Activated effector memory CD4-positive, alpha-beta T cell treated with Interleukin-2 at 50 U/mL for 16 hours (primary cell): ENCODE measurements at regions not wholly inside any gene's neighbourhood (a gene's known extent, or its start where the extent isn't known, plus 50 kb on each side); places are given as distances from the start of the nearest gene placed in this dataset.
"Not testable (repeated sequence)": the region's sequence is repeated elsewhere in the genome, so short reads cannot be mapped to it uniquely, and the experiment has no call there.

Experiments used
- DNase-seq: peaks from one replicate; pipeline ENCODE4 v3.0.0-alpha.2; 2020

DNA sequence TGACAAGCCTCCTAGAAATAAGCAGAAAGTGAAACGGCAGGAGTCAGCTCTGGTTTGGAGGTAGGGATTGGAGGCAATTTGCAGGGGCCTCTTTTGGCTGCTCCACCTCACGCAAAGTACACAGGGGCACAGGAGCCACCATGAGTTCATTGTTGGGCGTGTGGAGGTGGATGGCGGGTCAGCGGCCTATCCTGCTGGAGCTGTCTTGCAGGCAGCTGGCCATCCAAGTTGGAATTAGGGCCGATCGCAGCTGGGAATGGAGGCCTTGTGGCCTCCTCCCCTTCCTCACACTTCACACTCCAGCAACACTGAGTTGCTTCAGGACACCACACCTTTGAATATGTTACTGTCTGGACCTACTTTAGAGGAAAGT lies 171.5 kb downstream of the MYCN start:
- no peak for DNase-seq

DNA sequence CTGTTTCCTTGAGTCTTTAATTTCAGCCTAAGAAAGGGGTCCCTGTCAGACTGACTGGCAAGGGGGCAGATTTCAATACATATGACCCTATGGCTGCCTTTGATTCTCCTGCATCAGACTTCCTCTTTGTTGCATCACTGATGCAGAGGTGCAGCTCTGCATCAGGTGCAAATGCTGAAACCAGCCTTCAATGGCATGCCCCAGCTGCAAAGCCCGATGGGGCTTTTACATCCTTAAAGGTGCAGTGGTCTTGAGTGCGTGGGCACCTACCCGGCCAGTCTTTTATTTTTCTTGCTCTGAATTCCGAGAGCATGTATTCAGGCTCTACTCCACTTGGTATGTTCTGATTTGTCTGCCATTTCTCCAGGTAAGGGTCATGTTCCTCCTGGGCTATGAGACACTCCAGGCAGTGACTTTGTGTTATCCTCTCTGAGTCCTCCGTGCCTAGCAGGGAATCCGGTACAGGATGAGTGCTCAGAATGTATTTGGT lies 169.5 kb downstream of the MYCN start:
- no peak for DNase-seq

DNA sequence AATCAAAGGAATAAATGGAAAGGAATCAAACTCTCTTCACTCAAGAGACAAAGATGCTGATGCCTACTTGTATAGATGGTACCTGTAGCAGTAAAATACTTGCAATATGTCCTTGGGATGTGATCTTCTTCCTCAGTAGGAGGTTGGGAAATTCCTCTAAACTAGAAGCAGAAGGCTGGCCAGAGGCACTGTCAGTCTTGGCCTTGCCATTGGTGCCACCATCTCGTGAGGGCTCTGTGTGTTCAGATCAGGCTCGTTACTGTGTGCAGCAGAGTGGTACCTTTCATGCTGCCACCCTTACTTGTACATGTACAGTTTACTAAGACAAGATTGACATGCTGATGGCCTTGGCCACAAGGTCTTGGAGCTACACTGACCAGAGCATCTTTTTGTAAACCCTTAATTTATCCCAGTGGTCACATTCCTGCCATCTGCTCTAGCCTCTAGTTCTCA lies 169.0 kb downstream of the MYCN start:
- no peak for DNase-seq

DNA sequence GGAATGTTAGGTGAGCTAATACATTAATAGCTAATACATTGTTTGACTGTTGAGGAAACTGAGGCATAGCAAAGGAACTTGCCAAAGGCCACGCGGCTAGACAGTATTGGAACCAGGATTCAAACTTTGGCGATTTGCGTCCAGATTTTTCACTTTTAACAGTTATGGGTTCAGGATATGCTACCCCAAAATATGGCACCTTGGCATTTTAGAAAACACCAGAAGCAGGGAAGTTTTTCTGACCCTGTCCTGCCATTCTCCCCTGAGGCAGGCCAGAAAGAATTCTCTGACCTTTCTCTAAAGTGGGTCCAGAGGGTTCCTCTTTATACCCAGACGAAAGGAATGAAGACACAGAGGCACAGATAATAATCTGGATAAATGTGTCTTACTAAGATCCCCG lies 166.9 kb downstream of the MYCN start:
- DNase-seq, result no peak

DNA sequence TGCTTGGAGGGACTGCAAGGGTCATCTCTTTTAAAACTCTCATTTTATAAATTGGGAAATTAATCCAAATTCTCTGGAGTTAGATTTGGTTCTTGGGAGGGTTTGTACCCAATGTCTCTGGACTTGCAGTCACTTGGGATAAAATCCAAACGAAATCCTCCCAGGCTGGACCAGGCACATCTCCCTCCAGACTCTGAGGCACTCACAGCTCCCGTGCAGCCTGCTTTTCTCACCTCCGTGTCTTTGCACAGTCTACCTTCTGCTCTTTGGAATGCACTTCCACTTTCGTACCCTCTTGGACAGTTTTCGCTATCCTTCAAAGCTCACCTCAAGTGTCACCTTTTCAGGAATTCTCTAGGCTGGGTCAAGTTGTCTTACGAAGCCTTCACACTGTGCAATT lies 166.3 kb downstream of the MYCN start:
- no peak for DNase-seq

DNA sequence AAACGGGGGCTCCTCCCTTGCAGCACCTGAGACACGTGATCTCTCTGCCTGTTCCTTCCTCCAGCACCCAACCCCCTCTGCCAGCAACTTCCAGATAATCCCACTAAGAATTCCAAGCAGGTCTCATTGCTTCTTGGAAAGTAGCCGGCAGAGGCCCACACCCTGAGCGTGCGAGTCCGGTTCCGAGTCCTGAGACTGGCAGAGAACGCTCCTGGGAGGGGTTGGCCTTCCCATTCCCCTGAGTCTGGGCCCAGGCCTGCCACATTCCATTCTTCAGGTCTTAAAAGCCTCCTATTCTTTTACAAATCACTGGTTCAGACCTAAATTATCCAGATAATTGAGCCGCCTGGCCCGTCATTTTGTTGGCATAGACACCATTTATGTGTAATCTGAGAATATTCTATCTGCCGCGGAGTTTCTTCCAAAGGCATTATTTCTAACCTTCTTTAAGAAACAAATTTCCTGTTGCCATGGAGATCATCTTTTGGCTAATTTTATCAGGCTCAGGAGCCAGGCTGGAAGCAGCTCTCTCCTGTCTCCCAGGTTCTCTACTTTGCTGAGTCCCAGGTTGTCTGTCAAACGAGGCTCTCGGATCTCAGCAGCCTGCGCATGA lies 165.4 kb downstream of the MYCN start:
- no peak for DNase-seq

DNA sequence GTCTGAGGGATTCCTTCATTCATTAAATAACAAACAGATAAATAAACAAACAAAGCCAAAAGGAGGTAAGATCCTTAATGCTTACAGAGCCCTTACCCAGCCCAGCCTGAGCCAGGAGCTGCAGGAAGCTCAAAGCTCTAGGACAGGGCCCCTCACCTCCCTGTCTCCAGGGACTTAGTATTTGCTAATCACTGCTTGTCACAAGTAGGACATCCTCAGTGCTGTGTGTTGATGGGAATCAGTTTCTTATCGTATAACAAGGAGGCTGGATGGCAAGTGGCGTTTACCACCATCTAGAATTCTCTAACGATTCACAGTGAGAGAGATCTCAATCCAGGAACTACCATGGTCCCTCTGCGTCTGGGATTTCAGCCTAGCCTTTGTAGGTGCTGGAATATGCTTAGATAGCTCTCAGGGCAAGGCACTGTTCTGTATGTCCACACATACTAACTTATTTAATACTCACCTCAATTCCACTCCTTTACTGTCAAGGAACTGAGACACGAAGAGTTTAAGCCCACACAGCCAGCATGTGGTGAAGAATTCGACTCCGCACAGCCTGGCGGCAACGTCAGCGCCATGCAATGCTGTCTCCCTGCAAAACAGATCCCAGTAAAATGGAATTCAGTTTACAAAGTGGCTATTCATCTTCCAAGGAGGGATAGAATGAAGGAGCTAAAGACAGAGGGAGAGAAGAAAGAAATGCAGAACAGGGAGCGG lies 164.8 kb downstream of the MYCN start:
- DNase-seq, result no peak

DNA sequence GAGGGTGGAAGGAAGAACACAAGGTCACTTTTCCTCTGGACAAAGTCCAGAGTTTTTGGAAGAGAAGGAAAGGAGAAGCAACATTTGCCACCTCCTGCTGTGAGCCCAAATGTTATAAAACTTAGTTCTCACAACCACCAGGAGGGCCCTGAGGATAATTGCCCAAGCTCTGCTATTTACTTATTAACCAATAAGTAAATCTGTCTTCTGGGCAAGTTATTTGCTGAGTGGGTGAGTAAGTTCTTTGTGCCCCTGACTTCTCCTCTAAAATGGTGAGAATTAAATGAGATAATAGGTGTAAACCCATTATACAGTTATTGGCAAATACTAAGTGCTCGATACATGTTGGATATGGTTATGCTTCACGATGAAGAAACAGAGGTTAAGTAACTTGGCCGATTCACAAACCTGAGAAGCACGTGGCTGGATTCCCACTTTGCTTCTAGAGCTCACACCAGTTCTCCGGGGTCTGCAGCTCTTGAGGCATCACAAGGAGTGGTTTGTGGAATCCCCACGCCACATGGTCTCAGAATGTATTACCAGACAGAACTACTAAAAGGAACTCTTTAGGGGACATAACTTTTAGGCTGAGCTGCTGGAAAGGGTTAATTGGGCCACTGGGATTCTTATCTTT lies 164.1 kb downstream of the MYCN start:
- no peak for DNase-seq

DNA sequence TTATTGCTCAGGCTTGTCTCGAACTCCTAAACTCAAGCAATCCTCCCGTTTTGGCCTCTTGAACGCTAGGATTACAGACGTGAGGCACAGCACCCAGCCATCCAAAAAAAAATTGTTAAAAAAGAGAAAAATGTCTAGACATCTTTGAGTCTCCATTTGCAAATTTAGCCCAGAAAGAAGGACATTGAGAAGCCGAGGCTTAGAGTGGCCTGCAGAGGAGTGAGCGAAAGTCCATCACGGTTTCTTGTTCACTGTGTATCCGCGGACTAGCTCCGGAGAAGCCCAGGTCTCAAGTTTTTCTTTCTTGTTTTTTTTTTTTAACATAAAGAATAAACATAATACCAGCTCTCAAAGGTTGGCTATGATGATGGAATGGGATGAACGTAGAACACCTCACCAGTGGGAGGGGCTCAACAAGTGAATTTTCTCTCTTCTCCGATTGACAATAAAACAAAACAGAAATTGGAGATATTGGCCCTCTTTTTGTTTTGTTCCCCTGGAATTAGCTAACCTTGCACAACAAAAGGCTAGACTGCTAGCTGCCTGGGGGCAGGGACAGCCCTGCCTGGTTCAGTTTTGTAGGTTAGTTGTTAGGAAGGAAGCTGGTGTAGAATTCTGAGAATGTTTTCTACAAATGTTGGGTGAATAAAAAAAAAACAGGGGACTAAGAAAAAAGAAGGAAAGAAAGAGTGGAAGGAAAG lies 163.4 kb downstream of the MYCN start:
- no peak for DNase-seq

DNA sequence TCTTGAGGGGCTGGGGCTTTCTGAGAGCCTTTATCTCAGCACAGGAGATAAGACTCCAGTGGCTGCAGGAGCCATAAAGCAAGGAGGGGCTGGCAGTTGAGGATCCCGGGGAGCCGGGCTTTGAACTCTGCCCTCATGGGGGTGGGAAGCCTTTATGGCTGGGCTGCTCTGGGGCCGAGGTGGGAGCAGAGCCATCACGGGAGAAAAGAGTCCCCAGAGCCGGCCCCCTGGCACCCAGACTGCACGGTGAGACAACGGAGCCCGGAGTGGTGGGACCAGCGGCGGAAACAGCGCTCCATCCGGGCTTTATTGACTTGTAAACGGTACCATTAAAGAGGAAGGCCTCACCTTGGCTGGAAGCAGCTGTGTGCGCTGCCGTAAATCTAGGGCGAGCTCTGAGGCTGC lies 162.6 kb downstream of the MYCN start:
- no peak for DNase-seq

DNA sequence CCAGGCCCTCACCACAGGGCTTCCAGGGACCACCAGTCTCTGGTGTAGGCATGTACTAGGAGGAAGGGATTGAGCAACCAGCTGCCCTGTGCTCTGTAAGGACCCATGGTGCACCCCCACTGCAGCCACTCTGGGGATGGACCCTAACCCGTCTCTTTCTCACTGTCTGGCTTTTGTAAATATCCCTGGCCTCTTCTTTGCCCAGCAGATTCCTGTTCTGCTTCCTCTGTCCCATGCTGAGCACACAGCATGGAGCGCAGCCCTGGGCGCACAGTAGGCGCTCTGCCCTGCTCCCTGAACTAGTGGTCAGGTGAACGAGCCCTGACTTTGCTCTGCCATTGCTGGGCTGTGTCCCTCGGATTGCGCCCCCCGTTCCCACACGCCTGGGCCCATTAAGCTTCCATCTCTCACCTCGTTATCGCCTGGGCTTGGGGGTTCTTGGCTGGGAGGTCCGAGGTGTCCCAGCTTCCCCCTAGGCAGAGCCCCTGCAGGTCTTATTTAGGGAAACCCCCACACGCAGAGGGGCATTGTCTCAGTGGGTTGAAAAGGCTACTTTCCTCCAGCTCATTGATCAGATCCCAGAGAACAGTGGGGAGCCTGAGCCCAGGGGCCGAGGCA lies 162.1 kb downstream of the MYCN start:
- DNase-seq, result no peak

DNA sequence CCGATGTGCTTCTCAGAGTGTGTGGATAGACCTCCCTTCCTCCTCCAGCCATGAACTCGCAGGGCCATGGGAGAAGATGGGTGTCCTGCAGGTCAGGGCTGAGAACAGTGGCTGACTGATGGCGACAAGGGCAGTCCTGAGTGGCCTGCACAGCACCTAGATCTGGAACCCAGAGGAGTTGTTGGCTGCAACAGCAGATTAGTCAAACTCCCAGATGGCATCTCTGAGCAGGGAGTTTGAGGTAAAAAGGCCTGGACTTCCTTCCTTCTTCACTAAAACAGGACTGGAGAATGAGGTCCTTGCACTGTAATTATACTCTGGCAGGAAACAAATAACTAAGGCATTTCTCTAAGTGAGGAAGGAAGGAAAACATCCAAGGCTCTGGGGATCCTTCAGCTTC lies 160.8 kb downstream of the MYCN start:
- no peak for DNase-seq

DNA sequence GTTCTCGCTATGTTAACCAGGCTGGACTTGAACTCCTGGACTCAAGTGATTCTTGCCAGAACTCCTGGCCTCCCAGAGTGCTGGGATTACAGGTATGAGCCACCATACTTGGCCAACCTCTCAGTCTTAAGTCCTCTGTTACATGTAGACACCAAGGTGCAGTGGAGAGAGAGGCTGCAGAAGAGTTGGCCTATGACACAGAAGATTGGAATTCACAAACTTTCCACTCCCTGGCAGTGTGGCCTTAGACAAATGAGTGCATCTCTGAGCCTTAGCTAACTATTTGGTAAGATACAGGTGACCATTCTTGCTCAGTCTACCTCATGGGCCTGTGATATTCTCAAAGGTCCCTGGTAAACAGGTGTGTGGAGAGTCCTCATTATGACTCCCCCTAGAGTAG lies 159.7 kb downstream of the MYCN start:
- DNase-seq, result no peak

DNA sequence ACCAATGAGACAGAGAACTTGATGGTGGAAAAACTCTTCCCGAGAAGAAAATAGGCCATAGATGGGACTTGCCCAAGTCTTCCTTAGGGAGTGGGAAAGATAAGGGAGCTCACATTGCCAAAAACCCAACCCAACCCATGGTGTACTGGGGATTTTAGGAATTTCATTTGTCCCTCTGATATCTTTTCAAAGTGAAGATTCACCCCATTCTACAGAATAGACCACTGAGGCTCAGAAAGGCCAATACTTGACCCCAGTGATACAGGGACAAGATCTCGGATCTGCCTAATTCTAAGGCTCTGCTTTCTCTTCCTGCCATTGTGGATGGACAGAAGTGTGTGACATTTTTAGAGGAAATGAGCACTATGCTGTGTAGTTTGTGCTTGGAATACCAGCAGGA lies 159.0 kb downstream of the MYCN start:
- DNase-seq, result no peak

DNA sequence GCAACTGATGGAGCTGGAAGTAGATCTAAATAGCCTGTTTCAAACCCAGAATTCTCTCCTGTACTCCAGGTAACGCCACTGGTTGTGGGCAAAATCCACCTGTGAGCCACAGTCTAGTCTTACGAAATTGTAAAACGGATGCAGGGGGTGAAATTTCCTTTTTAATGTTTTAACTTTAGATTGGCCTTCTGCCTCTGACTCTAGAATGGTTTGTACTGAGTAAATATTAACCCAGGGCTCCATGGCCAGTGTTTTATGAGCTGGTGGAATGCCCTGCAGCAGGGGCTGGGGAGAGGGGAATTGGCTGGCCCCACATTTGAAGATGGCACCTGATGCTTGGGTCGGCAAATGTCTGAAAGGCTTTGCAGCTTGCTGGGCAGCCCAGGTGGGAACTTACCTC lies 156.6 kb downstream of the MYCN start:
- no peak for DNase-seq

DNA sequence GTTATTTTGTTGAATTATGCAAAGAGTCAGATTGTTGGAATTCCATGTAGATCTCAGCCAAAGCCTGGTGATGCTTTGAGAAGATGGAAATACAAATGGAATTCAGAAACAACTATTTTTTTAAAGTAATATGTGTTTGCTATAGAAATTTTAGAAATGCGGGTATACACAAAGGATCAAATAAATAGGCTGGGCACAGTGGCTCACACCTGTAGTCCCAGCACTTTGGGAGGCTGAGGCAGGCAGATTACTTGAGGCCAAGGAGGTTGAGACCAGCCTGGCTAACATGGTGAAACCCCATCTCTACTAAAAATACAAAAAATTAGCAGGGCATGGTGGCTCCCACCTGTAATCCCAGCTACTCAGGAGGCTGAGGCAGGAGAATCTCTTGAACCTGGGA lies 155.1 kb downstream of the MYCN start:
- not testable (repeated sequence) for DNase-seq

DNA sequence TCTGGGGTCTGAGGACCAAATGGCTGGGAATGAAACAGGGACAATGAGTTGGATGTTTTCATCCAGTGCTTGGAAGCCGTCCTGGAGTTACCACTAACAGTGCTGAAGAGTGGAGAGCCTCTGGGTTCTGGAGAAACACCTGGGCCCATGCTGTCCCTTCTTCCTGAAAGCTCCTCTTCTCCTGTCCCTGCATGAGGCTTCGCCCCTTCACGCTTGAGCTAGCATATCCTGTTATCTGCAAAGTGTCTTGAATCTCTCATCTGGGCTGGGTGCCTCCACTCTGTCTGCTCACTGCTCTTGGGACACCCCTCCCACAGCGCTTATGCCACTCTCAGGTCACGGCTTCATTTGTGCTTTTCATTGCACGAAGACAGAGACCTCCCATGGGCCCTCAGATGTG lies 154.5 kb downstream of the MYCN start:
- no peak for DNase-seq

DNA sequence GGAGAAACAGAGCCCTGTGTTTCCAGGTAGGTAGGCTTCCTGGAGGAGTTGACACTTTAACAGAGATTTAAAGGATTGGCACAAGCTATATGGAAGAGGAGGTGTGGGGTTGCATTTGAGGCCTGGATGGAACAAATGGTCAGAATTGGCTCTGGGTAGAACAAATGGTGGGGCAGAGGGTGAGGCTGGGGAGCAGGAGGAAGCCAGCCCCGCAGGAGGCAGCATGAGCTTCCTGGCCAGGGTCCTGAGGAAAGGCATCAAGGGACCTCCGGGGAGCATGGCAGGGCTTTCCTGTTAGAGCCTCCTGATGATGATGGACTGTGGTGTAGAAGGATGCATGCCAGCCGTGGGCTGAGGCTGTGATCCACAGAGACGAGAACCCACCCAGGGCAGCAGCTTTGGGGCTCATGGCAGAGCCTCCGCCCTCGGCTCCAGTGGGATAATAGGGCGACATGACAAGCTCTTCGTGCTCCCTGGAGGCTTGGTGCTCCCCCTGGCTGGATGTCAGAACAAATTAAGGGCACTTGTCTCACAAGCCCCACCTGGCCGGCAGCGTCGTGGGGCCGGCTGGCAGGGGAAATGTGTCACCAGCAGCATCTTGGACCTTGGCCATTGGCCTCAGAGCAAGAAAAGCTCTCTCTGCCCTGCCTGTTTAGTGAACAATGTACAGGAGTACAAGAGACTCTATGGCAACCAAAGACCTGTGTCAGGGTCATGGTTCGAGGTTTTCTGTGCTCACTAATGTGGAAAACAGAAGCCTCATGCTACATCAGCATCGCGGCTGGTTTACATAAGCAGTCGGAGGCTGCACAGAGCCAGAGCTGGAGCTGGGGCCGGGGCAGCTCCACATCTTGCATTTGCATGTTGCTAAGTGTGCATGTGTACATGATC lies 153.5 kb downstream of the MYCN start:
- DNase-seq, result no peak

DNA sequence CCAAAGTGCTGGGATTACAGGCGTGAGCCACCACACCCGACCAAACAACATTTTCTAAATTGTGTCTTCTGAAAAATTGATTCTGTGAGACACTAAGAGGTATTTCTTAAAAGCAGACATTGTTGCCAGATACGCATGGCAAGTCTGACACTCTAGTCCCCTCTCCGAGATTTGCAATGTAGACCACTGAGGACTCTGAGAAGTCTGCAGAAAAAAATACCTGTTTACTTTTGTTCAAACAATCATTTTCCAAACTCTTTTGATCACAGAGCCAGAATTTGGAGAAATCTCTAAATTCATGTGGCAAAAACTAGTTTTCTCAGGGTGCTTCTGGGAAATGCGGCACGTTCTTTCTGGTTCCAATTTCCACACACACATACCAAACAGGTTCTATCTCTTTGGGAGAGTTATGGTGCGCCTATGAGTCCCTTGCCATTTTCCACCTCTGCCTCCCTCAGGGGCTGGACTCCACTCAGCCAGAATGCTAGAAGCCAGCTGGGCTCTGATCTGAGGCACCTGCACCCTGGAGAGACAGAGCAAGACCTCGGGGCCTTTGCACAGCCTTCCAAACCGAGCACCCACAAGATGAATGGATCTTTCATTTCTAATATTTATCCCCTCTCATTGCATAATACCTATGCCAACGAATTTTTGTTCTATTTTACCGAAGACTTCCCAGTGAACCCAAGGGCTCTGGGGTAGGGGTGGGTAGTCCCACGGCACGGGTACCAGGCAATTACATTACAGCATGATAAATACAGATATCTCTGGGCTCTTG lies 152.7 kb downstream of the MYCN start:
- no peak for DNase-seq

DNA sequence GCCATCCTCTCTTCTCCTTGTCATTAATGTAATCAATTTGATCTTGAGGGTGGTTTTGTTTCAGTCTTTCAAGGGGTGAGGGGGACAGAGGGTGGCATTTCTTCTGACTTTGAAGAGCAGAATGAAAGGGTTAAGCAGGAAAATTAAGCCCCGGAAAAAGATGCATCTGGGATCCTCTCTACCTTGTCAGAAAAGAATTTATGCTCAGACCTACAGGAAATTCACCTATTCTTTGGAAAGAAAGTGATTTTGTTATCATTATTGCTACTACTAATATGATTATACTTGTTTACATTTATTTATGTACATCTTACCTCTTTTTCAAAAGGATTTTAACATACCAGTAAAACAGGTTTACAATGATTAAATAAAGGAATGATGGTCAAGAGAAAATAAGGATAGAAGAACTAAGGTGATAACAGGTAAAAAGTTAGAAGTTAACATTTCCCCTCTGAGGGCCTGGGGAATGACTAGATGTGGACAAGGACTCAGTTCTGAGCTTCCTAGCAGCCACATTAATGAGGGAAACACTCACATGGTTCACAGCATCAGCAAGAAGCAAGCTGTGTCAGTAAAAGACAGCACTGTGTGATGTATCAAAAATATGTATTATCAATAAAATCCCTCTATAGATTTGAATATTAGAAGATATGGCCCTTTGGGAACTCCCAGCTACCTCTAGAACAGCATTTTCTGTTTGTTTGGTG lies 151.4 kb downstream of the MYCN start:
- no peak for DNase-seq
